Left ventricle myocardium inferior (tissue), 1 donor: ENCODE measurements at regions not wholly inside any gene's neighbourhood (a gene's known extent, or its start where the extent isn't known, plus 50 kb on each side); places are given as distances from the start of the nearest gene placed in this dataset.

ENCODE experiments used
- DNase-seq: peaks from one replicate; pipeline ENCODE4 v3.0.0-alpha.2; 2020
- H3K27ac ChIP-seq: fragments of 200-600 bp; replicated peaks from 2 replicates; pipeline ENCODE4 v1.8.0; 2021
- H3K27me3 ChIP-seq: fragments of 200-600 bp; 2 replicates; pipeline ENCODE4 v1.8.0; 2021; ENCODE audit warnings: low read depth
- H3K36me3 ChIP-seq: fragments of 200-600 bp; 2 replicates; pipeline ENCODE4 v1.8.0; 2021
- H3K4me1 ChIP-seq: fragments of 200-600 bp; 2 replicates; pipeline ENCODE4 v1.8.0; 2021
- H3K4me3 ChIP-seq: fragments of 200-600 bp; 2 replicates; pipeline ENCODE4 v1.8.0; 2021; ENCODE audit warnings: mild to moderate bottlenecking, moderate library complexity
- H3K9me3 ChIP-seq: fragments of 200-600 bp; replicated peaks from 2 replicates; pipeline ENCODE4 v1.8.0; 2021
- intact Hi-C: fragments of 100-400 bp; cut with micrococcal nuclease; formaldehyde crosslinking; loops from one replicate; pipeline ENCODE4 v1.11.0; 2022
- TF ChIP-seq, protein P1 (sequence below): fragments of 200-600 bp; IDR thresholded peaks from 2 replicates; pipeline ENCODE4 v1.8.0; 2021; ENCODE audit warnings: antibody characterized with exemption, mild to moderate bottlenecking, borderline replicate concordance
- donor health status: DM: no; HTN: yes; CAD: no; lungs with severe emphysema.

DNA sequence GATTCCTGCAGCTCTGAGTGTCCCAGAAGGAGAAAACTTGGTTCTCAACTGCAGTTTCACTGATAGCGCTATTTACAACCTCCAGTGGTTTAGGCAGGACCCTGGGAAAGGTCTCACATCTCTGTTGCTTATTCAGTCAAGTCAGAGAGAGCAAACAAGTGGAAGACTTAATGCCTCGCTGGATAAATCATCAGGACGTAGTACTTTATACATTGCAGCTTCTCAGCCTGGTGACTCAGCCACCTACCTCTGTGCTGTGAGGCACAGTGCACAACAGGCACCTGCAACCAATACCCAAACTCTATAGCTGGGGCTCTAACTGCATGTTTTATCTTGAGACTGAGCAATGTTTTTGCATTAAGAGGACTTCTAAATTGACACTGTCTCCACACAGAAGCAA, 379.2 kb upstream of the OR4E1 start:
- no peak for DNase-seq
- Histone ChIP-seq H3K9me3 (peaks cover 14% of the 10 kb centered on the region), H3K4me3 (no peak overlapping the region), H3K27ac (no peak overlapping the region), H3K36me3 (no peaks in the 10 kb centered on the region), H3K27me3 (peaks cover 11% of the 10 kb centered on the region), H3K4me1 (no peaks in the 10 kb centered on the region)
- intact Hi-C loops: no loop called here
- TF ChIP-seq, protein P1, sequence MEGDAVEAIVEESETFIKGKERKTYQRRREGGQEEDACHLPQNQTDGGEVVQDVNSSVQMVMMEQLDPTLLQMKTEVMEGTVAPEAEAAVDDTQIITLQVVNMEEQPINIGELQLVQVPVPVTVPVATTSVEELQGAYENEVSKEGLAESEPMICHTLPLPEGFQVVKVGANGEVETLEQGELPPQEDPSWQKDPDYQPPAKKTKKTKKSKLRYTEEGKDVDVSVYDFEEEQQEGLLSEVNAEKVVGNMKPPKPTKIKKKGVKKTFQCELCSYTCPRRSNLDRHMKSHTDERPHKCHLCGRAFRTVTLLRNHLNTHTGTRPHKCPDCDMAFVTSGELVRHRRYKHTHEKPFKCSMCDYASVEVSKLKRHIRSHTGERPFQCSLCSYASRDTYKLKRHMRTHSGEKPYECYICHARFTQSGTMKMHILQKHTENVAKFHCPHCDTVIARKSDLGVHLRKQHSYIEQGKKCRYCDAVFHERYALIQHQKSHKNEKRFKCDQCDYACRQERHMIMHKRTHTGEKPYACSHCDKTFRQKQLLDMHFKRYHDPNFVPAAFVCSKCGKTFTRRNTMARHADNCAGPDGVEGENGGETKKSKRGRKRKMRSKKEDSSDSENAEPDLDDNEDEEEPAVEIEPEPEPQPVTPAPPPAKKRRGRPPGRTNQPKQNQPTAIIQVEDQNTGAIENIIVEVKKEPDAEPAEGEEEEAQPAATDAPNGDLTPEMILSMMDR: no peak

DNA sequence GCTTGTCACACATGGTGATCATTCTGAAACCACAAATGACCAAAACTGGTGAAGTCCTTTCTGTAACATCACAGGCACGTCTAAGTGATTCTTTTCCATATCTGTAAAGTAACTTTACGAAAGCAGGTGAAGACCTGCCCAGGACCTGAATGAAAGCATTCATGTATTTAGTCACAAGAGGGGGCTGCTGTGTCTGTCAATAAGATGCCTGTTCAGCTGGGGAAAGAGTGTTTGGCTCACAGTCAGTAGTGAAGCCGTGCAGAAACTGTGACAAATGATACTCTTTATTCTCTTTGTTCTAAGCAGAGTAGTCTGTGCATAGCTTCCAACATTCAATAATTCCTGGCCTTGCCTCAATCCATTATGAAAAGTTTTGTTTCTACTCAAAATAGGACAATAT, 373.5 kb upstream of the OR4E1 start:
- H3K9me3 ChIP-seq: no peaks in the 10 kb centered on the region
- peaks cover 1% of the 10 kb centered on the region for H3K27me3 ChIP-seq
- H3K36me3 ChIP-seq: no peaks in the 10 kb centered on the region
- TF ChIP-seq, protein P1: peak; percentile 32
- no peak overlapping the region for H3K4me3 ChIP-seq
- intact Hi-C loops: no loop called here
- DNase-seq: no peak
- H3K4me1 ChIP-seq: no peaks in the 10 kb centered on the region
- H3K27ac ChIP-seq: no peak overlapping the region

DNA sequence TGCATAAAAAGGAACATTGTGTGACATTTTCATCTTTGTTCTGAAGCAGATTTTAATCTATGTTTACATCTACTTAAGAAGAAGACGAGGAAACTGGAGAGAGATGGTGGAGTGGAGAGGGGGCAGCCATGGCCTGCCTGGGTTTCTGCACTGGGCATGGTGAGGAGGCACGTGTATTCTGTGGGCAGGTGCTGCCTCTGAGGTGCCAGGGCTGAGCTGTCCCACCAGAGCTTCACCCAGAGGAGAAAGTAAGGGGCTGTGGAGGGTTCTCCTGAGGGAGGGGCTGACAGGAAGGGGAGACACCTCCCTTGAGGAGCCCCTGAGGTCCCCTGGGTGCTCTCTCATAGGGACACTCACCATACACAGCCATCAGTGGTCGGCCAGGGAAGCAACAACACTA, 372.4 kb upstream of the OR4E1 start:
- no peak for DNase-seq
- TF ChIP-seq, protein P1: no peak
- H3K27me3 ChIP-seq: peaks cover 5% of the 10 kb centered on the region
- H3K27ac ChIP-seq: no peak overlapping the region
- no peak overlapping the region for H3K4me3 ChIP-seq
- no peaks in the 10 kb centered on the region for H3K36me3 ChIP-seq
- H3K9me3 ChIP-seq: no peaks in the 10 kb centered on the region
- intact Hi-C loops: no loop called here
- no peaks in the 10 kb centered on the region for H3K4me1 ChIP-seq

DNA sequence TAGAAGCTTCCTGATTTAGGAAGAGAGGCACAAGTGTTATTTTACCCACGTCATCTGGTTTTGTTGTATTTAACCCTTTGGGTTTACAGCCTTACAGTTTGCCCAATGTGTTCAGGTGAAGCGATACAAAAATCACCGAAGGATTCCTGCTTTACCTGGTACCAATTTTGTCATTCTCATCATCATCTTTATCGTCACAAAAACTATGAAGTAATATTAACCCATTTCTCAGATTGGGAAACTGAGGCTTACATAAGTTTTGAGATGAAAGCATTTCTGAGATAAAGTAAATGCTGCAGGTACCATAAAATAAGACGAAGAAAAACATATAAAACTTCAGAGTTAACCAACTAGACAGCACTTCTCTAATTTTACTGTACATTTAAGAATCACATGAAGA, 370.6 kb upstream of the OR4E1 start:
- TF ChIP-seq, protein P1: no peak

DNA sequence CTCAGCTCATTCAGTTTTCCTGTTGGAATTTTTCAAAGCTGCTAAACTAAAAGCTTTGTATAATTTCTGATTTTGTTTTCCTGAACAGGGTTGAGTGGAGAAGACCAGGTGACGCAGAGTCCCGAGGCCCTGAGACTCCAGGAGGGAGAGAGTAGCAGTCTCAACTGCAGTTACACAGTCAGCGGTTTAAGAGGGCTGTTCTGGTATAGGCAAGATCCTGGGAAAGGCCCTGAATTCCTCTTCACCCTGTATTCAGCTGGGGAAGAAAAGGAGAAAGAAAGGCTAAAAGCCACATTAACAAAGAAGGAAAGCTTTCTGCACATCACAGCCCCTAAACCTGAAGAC, 367.1 kb upstream of the OR4E1 start:
- TF ChIP-seq, protein P1: no peak
- Histone ChIP-seq H3K4me3 (no peak overlapping the region), H3K4me1 (no peaks in the 10 kb centered on the region), H3K27me3 (peaks cover 6% of the 10 kb centered on the region), H3K9me3 (peaks cover 4% of the 10 kb centered on the region), H3K36me3 (no peaks in the 10 kb centered on the region), H3K27ac (no peak overlapping the region)
- no peak for DNase-seq
- intact Hi-C loops: no loop called here

More for the DNA sequence above, 370.6 kb upstream of the OR4E1 start:
- Histone ChIP-seq H3K27ac (no peak overlapping the region), H3K4me3 (no peak overlapping the region), H3K4me1 (no peaks in the 10 kb centered on the region), H3K9me3 (no peaks in the 10 kb centered on the region), H3K36me3 (no peaks in the 10 kb centered on the region), H3K27me3 (peaks cover 5% of the 10 kb centered on the region)
- no peak for DNase-seq
- intact Hi-C loops: no loop called here
